ENCODE measurements at regions not wholly inside any gene's neighbourhood (a gene's known extent, or its start where the extent isn't known, plus 50 kb on each side); places are given as distances from the start of the nearest gene placed in this dataset.

- Mint-ChIP-seq H3K27ac (no peak overlapping the region), H3K4me3 (no peak overlapping the region), H3K4me1 (no peaks in the 10 kb centered on the region), H3K36me3 (ENCODE audit: low read depth) (no peaks in the 10 kb centered on the region), H3K9me3 (no peaks in the 10 kb centered on the region), H3K27me3 (no peaks in the 10 kb centered on the region)
- ChIA-PET POLR2A (no interaction called here), CTCF (no interaction called here)
- no peak for DNase-seq
Observed at GRCh38 chr6:113508249-113508648, 348.9 kb upstream of the MARCKS start.

GRCh38 chr6:113511100-113511499 is 346.0 kb upstream of the MARCKS start:
- ChIA-PET POLR2A (no interaction called here), CTCF (no interaction called here)
- Mint-ChIP-seq H3K4me3 (no peak overlapping the region), H3K36me3 (ENCODE audit: low read depth) (no peaks in the 10 kb centered on the region), H3K27me3 (no peaks in the 10 kb centered on the region), H3K4me1 (no peaks in the 10 kb centered on the region), H3K9me3 (no peaks in the 10 kb centered on the region), H3K27ac (no peak overlapping the region)
- DNase-seq, result no peak

- Mint-ChIP-seq H3K4me3 (no peak overlapping the region), H3K36me3 (ENCODE audit: low read depth) (no peaks in the 10 kb centered on the region), H3K27me3 (no peaks in the 10 kb centered on the region), H3K4me1 (no peaks in the 10 kb centered on the region), H3K27ac (no peak overlapping the region), H3K9me3 (no peaks in the 10 kb centered on the region)
- POLR2A ChIA-PET, result no interaction called here
- DNase-seq, result no peak
- CTCF ChIA-PET, result no interaction called here
Observed at GRCh38 chr6:113512576-113512975, 344.6 kb upstream of the MARCKS start.

- no peaks in the 10 kb centered on the region for H3K36me3 Mint-ChIP-seq (ENCODE audit: low read depth)
- DNase-seq, result no peak
- CTCF ChIA-PET, result no interaction called here
- H3K4me3 Mint-ChIP-seq, result no peak overlapping the region
- POLR2A ChIA-PET, result no interaction called here
- H3K27me3 Mint-ChIP-seq, result no peaks in the 10 kb centered on the region
- no peak overlapping the region for H3K27ac Mint-ChIP-seq
- no peaks in the 10 kb centered on the region for H3K4me1 Mint-ChIP-seq
- H3K9me3 Mint-ChIP-seq, result no peaks in the 10 kb centered on the region
Observed at GRCh38 chr6:113513086-113513485, 344.1 kb upstream of the MARCKS start.

DNA sequence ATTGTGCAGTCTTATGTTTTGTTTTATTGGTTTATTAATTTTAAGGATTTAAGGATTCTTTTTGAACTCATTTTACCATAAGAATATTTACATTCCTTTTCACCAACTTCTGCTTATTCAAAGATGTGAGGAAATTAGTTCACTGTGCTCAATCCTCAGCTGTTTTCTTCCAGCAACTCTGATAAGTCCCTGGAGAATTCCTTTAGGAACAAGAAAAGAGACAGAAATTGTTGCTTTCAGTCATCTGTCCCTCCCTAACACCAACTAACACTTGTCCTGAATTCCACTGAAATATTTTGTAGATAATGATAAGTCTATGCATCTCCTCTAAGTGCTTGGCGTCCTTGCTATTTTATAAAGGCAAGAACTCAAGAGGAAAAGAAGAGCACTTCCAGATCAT is 334.8 kb upstream of the MARCKS start:
- no peak for DNase-seq
- H3K9me3 Mint-ChIP-seq, result no peaks in the 10 kb centered on the region
- H3K27me3 Mint-ChIP-seq, result no peaks in the 10 kb centered on the region
- no peaks in the 10 kb centered on the region for H3K4me1 Mint-ChIP-seq
- H3K36me3 Mint-ChIP-seq (ENCODE audit: low read depth), result no peaks in the 10 kb centered on the region
- no peak overlapping the region for H3K4me3 Mint-ChIP-seq
- ChIA-PET POLR2A (no interaction called here), CTCF (no interaction called here)
- H3K27ac Mint-ChIP-seq, result no peak overlapping the region

DNA sequence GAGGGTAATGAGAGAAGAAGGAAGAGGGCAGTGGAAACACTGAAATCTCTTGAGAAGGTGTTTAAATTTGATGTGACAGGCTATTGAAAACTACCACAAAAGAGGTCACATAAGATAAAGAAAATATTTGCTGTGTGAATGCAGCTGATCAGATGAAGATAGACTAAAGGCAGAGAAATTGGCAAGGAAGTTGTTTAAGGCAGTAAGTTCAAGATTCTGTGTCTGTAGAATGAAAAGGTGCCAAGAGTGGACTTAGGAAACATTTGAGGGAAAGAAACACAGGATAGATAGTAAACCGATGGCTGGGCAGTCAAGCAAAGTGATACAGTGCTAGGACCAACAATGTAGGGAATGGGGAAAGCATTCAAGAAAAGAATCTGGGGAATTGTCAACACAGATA is 332.3 kb upstream of the MARCKS start:
- no peak for DNase-seq
- POLR2A ChIA-PET, result no interaction called here
- Mint-ChIP-seq H3K4me1 (no peaks in the 10 kb centered on the region), H3K36me3 (ENCODE audit: low read depth) (no peaks in the 10 kb centered on the region), H3K27ac (no peak overlapping the region), H3K27me3 (no peaks in the 10 kb centered on the region), H3K9me3 (no peaks in the 10 kb centered on the region), H3K4me3 (no peak overlapping the region)
- CTCF ChIA-PET, result no interaction called here

GRCh38 chr6:113526553-113526952 is 330.6 kb upstream of the MARCKS start:
- Mint-ChIP-seq H3K4me1 (no peaks in the 10 kb centered on the region), H3K4me3 (no peak overlapping the region), H3K27me3 (no peaks in the 10 kb centered on the region), H3K9me3 (no peaks in the 10 kb centered on the region), H3K36me3 (ENCODE audit: low read depth) (no peaks in the 10 kb centered on the region), H3K27ac (no peak overlapping the region)
- ChIA-PET POLR2A (no interaction called here), CTCF (no interaction called here)
- no peak for DNase-seq

- Mint-ChIP-seq H3K27me3 (no peaks in the 10 kb centered on the region), H3K36me3 (ENCODE audit: low read depth) (no peaks in the 10 kb centered on the region), H3K9me3 (no peaks in the 10 kb centered on the region), H3K4me3 (no peak overlapping the region), H3K27ac (no peak overlapping the region), H3K4me1 (no peaks in the 10 kb centered on the region)
- DNase-seq, result no peak
- POLR2A ChIA-PET, result no interaction called here
- CTCF ChIA-PET, result no interaction called here
Observed at GRCh38 chr6:113526995-113527394, 330.1 kb upstream of the MARCKS start.

- POLR2A ChIA-PET, result no interaction called here
- no peaks in the 10 kb centered on the region for H3K4me1 Mint-ChIP-seq
- H3K27me3 Mint-ChIP-seq, result no peaks in the 10 kb centered on the region
- no peak overlapping the region for H3K27ac Mint-ChIP-seq
- no peak overlapping the region for H3K4me3 Mint-ChIP-seq
- H3K9me3 Mint-ChIP-seq, result no peaks in the 10 kb centered on the region
- no peaks in the 10 kb centered on the region for H3K36me3 Mint-ChIP-seq (ENCODE audit: low read depth)
- no peak for DNase-seq
- CTCF ChIA-PET, result no interaction called here
Observed at GRCh38 chr6:113528111-113528510, 329.0 kb upstream of the MARCKS start.

DNA sequence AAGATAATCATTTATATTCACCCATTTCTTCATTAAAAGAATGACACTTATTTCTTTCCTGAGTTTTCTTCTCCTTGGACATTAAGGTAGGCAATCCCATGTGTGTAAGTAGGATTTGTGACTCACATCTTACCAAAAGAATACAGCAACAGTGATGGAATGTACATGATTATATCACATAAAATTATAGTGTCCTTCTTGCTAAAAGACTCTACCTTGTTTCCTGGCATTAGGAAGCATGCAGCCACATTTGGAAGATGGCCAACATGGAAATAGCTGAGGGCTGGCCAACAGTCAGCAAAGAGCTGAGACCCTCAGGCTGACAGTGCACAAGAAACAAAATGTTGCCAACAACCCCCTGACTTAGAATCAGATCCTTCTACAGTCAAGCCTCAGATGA is 327.9 kb upstream of the MARCKS start:
- POLR2A ChIA-PET, result no interaction called here
- Mint-ChIP-seq H3K9me3 (no peaks in the 10 kb centered on the region), H3K36me3 (ENCODE audit: low read depth) (no peaks in the 10 kb centered on the region), H3K27ac (no peak overlapping the region), H3K4me3 (no peak overlapping the region), H3K4me1 (no peaks in the 10 kb centered on the region), H3K27me3 (no peaks in the 10 kb centered on the region)
- no peak for DNase-seq
- CTCF ChIA-PET, result no interaction called here

GRCh38 chr6:113529879-113530278 is 327.3 kb upstream of the MARCKS start:
- H3K27ac Mint-ChIP-seq, result no peak overlapping the region
- H3K9me3 Mint-ChIP-seq, result no peaks in the 10 kb centered on the region
- ChIA-PET POLR2A (no interaction called here), CTCF (no interaction called here)
- DNase-seq, result no peak
- no peaks in the 10 kb centered on the region for H3K27me3 Mint-ChIP-seq
- no peaks in the 10 kb centered on the region for H3K36me3 Mint-ChIP-seq (ENCODE audit: low read depth)
- no peak overlapping the region for H3K4me3 Mint-ChIP-seq
- H3K4me1 Mint-ChIP-seq, result no peaks in the 10 kb centered on the region

DNA sequence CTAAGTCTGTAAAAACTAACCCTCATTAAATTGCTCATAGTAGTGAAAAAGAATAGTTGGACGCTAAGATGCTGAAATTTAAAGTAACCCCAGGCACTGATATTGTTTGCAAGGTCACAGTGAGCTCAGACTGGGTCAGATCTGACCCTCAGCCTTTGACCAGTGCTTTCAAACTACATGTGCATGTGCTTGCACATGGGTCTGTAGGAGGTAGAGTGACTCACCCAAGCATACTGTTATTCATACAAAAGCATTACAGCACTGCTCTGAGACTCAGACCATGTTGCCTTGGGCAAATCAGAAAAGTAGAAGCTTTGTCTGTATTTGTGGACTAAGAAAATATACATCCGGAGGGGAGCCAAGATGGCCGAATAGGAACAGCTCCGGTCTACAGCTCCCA is 326.4 kb upstream of the MARCKS start:
- Mint-ChIP-seq H3K36me3 (ENCODE audit: low read depth) (no peaks in the 10 kb centered on the region), H3K4me1 (no peaks in the 10 kb centered on the region), H3K27me3 (no peaks in the 10 kb centered on the region), H3K9me3 (no peaks in the 10 kb centered on the region), H3K4me3 (no peak overlapping the region), H3K27ac (no peak overlapping the region)
- POLR2A ChIA-PET, result no interaction called here
- no peak for DNase-seq
- CTCF ChIA-PET, result no interaction called here

DNA sequence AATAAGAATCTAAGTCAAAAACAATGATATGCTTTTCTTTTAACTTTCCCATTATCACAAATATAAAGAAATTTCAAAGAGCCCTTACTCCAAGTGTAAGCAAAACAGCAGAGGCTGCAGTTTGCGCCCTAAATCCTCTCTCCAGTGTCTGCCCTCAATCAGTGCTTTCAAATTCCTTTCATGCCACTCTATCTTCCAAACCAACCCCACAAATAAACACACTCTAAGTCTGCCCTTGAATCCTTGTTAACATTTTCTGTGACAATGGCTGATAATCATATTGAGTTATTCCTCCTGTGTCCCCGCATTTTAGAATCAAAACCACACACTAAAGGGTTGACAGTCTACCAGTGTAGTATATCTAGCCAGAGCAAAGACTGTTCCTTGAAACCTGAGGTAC is 317.9 kb upstream of the MARCKS start:
- Mint-ChIP-seq H3K27ac (no peak overlapping the region), H3K27me3 (no peaks in the 10 kb centered on the region), H3K4me1 (no peaks in the 10 kb centered on the region), H3K36me3 (ENCODE audit: low read depth) (no peaks in the 10 kb centered on the region), H3K9me3 (no peaks in the 10 kb centered on the region), H3K4me3 (no peak overlapping the region)
- DNase-seq, result no peak
- POLR2A ChIA-PET, result no interaction called here
- CTCF ChIA-PET, result no interaction called here

GRCh38 chr6:113539623-113540022 is 317.5 kb upstream of the MARCKS start:
- Mint-ChIP-seq H3K9me3 (no peaks in the 10 kb centered on the region), H3K4me3 (no peak overlapping the region), H3K4me1 (no peaks in the 10 kb centered on the region), H3K27me3 (no peaks in the 10 kb centered on the region), H3K27ac (no peak overlapping the region), H3K36me3 (ENCODE audit: low read depth) (no peaks in the 10 kb centered on the region)
- ChIA-PET POLR2A (no interaction called here), CTCF (no interaction called here)
- DNase-seq, result no peak

DNA sequence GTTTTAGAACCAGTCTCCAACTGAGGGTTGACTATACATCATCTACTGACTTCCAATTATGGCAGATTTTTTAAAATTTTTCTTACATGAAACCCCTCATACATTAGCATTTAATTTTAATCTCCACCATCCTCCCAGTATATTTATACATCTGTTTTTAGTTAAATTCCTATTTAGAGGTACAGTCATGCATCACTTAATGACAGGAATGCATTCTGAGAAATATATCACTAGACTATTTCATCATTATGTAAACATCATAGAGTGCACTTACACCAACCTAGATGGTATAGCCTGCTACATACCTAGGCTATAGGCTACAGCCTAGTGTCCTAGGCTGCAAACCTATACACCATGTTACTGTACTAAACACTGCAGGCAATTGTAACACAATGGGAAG is 316.7 kb upstream of the MARCKS start:
- Mint-ChIP-seq H3K36me3 (ENCODE audit: low read depth) (no peaks in the 10 kb centered on the region), H3K9me3 (no peaks in the 10 kb centered on the region), H3K4me3 (no peak overlapping the region), H3K27ac (no peak overlapping the region), H3K27me3 (no peaks in the 10 kb centered on the region), H3K4me1 (no peaks in the 10 kb centered on the region)
- ChIA-PET CTCF (no interaction called here), POLR2A (no interaction called here)
- DNase-seq, result no peak

All from activated CD4-positive, alpha-beta memory T cell treated with anti-CD3 and anti-CD28 coated beads, Interleukin-2, amount 10 ng/mL, durations not matched to agents 7 days and 5 days (primary cell).